RWPE2 (cell line): ENCODE measurements at regions not wholly inside any gene's neighbourhood (a gene's known extent, or its start where the extent isn't known, plus 50 kb on each side); places are given as distances from the start of the nearest gene placed in this dataset.

Experiments
- ATAC-seq: fragments of 200-7000 bp; cut with Tn5 transposase; 3 replicates; pipeline ENCODE4 v1.9.1; 2021; ENCODE audit warnings: low read depth
- DNase-seq: peaks from one replicate; pipeline ENCODE4 v3.0.0-alpha.2; 2020; ENCODE audit warnings: low spot score
- H3K27ac ChIP-seq: fragments of 450-650 bp; 2 replicates; pipeline ENCODE4 v1.5.1; 2017; ENCODE audit warnings: mild to moderate bottlenecking; ENCODE audit not compliant: poor library complexity, severe bottlenecking
- H3K27me3 ChIP-seq: fragments of 250-450 bp; sonication (Bioruptor Pico); 2 replicates; pipeline ENCODE4 v1.5.1; 2021; ENCODE audit warnings: mild to moderate bottlenecking, moderate library complexity; ENCODE audit not compliant: insufficient read depth, poor library complexity, severe bottlenecking
- H3K36me3 ChIP-seq: fragments of 250-450 bp; sonication (Bioruptor Pico); 2 replicates; pipeline ENCODE4 v1.5.1; 2020; ENCODE audit warnings: low read depth, mild to moderate bottlenecking, moderate library complexity
- H3K4me1 ChIP-seq: fragments of 250-450 bp; sonication (Bioruptor Pico); 2 replicates; pipeline ENCODE4 v1.5.1; 2021; ENCODE audit warnings: mild to moderate bottlenecking, moderate library complexity; ENCODE audit not compliant: insufficient read depth, poor library complexity, severe bottlenecking
- H3K4me3 ChIP-seq: fragments of 250-450 bp; sonication (Bioruptor Pico); 2 replicates; pipeline ENCODE4 v1.5.1; 2021; ENCODE audit warnings: mild to moderate bottlenecking, moderate library complexity; ENCODE audit not compliant: severe bottlenecking
- H3K9me3 ChIP-seq: fragments of 250-450 bp; sonication (Bioruptor Pico); 2 replicates; pipeline ENCODE4 v1.5.1; 2021; ENCODE audit warnings: mild to moderate bottlenecking, moderate library complexity; ENCODE audit not compliant: severe bottlenecking
- CTCF ChIP-seq: fragments of 450-650 bp; IDR thresholded peaks from one replicate; pipeline ENCODE4 v1.5.1; 2017; ENCODE audit warnings: mild to moderate bottlenecking, moderate library complexity; ENCODE audit not compliant: poor library complexity, severe bottlenecking

- H3K27me3 ChIP-seq, result peaks cover 2% of the 10 kb centered on the region
- TF ChIP-seq CTCF, result no peak
- no peak for DNase-seq
- no peaks in the 10 kb centered on the region for H3K36me3 ChIP-seq
- no peaks in the 10 kb centered on the region for H3K9me3 ChIP-seq
- ATAC-seq, result no peak
- no peak overlapping the region for H3K4me3 ChIP-seq
- no peaks in the 10 kb centered on the region for H3K4me1 ChIP-seq
- H3K27ac ChIP-seq, result no peak overlapping the region
These were observed 647.2 kb downstream of the LIG4 start for GRCh38 chr13:107568181-107568580.

- no peaks in the 10 kb centered on the region for H3K9me3 ChIP-seq
- DNase-seq (no peak), ATAC-seq (no peak)
- no peak overlapping the region for H3K4me3 ChIP-seq
- H3K27ac ChIP-seq, result no peak overlapping the region
- H3K27me3 ChIP-seq, result peaks cover 18% of the 10 kb centered on the region
- no peaks in the 10 kb centered on the region for H3K4me1 ChIP-seq
- H3K36me3 ChIP-seq, result no peaks in the 10 kb centered on the region
- TF ChIP-seq CTCF, result no peak
These were observed 652.0 kb downstream of the LIG4 start for GRCh38 chr13:107563099-107563925.

- ATAC-seq (no peak), DNase-seq (no peak)
- TF ChIP-seq CTCF, result no peak
- Histone ChIP-seq H3K36me3 (no peaks in the 10 kb centered on the region), H3K4me1 (no peaks in the 10 kb centered on the region), H3K4me3 (no peak overlapping the region), H3K9me3 (no peaks in the 10 kb centered on the region), H3K27me3 (peaks cover 18% of the 10 kb centered on the region), H3K27ac (no peak overlapping the region)
These were observed 653.1 kb downstream of the LIG4 start for GRCh38 chr13:107562203-107562602.

GRCh38 chr13:107554460-107554859, 660.9 kb downstream of the LIG4 start:
- no peak; the same call in 2 of the 3 replicates for ATAC-seq
- Histone ChIP-seq H3K36me3 (no peaks in the 10 kb centered on the region), H3K27ac (no peak overlapping the region), H3K27me3 (peaks cover 4% of the 10 kb centered on the region), H3K4me3 (no peak overlapping the region), H3K9me3 (no peaks in the 10 kb centered on the region), H3K4me1 (no peaks in the 10 kb centered on the region)
- no peak for DNase-seq
- no peak for TF ChIP-seq CTCF

GRCh38 chr13:107553838-107554237, 661.5 kb downstream of the LIG4 start:
- no peaks in the 10 kb centered on the region for H3K4me1 ChIP-seq
- ATAC-seq (no peak), DNase-seq (no peak)
- no peaks in the 10 kb centered on the region for H3K9me3 ChIP-seq
- no peak for TF ChIP-seq CTCF
- H3K27ac ChIP-seq, result no peak overlapping the region
- H3K27me3 ChIP-seq, result peaks cover 4% of the 10 kb centered on the region
- no peaks in the 10 kb centered on the region for H3K36me3 ChIP-seq
- no peak overlapping the region for H3K4me3 ChIP-seq
